ENCODE measurements at regions not wholly inside any gene's neighbourhood (a gene's known extent, or its start where the extent isn't known, plus 50 kb on each side); places are given as distances from the start of the nearest gene placed in this dataset.

- no peaks in the 10 kb centered on the region for H3K27me3 ChIP-seq (replicated peaks; ENCODE audit: insufficient read depth, low read depth, low read length, poor library complexity)
- peaks cover 17% of the 10 kb centered on the region for H3K4me1 ChIP-seq (ENCODE audit: insufficient read depth, low read length, poor library complexity, severe bottlenecking)
- CTCF ChIA-PET, result no interaction called here
- BruUV-seq (replicated peaks), result no TSS peak
- no peak for DNase-seq (ENCODE audit: low spot score)
- H3K4me3 ChIP-seq (ENCODE audit: low read depth, low read length, poor library complexity, severe bottlenecking), result no peak overlapping the region
- no peak overlapping the region for H3K27ac ChIP-seq (ENCODE audit: low read depth, low read length, poor library complexity, severe bottlenecking)
- TF ChIP-seq CTCF (conservative IDR thresholded peaks at IDR 0.05; ENCODE audit: low read depth, low read length) (no peak), EZH2 (IDR thresholded peaks at IDR 0.05; ENCODE audit: borderline replicate concordance, low read depth, low read length, poor library complexity, severe bottlenecking) (no peak)
- POLR2A ChIA-PET (ENCODE audit: low non-redundant PET), result no interaction called here
- peaks cover 31% of the 10 kb centered on the region for H3K9me3 ChIP-seq (ENCODE audit: low read depth, low read length, poor library complexity, severe bottlenecking)
- H3K36me3 ChIP-seq (ENCODE audit: insufficient read depth, low read length, poor library complexity, severe bottlenecking), result no peaks in the 10 kb centered on the region
- intact Hi-C loops (cut with micrococcal nuclease; ENCODE audit: unreplicated experiment), result no loop called here
Measured at GRCh38 chr2:39563572-39563971, 102.1 kb upstream of the TMEM178A start.

GRCh38 chr2:39567507-39567906 lies 98.2 kb upstream of the TMEM178A start:
- ChIA-PET CTCF (no interaction called here), POLR2A (ENCODE audit: low non-redundant PET) (no interaction called here)
- Histone ChIP-seq H3K9me3 (ENCODE audit: low read depth, low read length, poor library complexity, severe bottlenecking) (peaks cover 21% of the 10 kb centered on the region), H3K4me1 (ENCODE audit: insufficient read depth, low read length, poor library complexity, severe bottlenecking) (peaks cover 43% of the 10 kb centered on the region), H3K27ac (ENCODE audit: low read depth, low read length, poor library complexity, severe bottlenecking) (no peak overlapping the region), H3K4me3 (ENCODE audit: low read depth, low read length, poor library complexity, severe bottlenecking) (no peak overlapping the region), H3K27me3 (replicated peaks; ENCODE audit: insufficient read depth, low read depth, low read length, poor library complexity) (no peaks in the 10 kb centered on the region), H3K36me3 (ENCODE audit: insufficient read depth, low read length, poor library complexity, severe bottlenecking) (no peaks in the 10 kb centered on the region)
- DNase-seq (ENCODE audit: low spot score), result no peak
- TF ChIP-seq CTCF (conservative IDR thresholded peaks at IDR 0.05; ENCODE audit: low read depth, low read length), result no peak
- intact Hi-C loops (cut with micrococcal nuclease; ENCODE audit: unreplicated experiment), result no loop called here
- BruUV-seq (replicated peaks), result no TSS peak

- TF ChIP-seq EZH2 (IDR thresholded peaks at IDR 0.05; ENCODE audit: borderline replicate concordance, low read depth, low read length, poor library complexity, severe bottlenecking) (no peak), CTCF (conservative IDR thresholded peaks at IDR 0.05; ENCODE audit: low read depth, low read length) (no peak)
- POLR2A ChIA-PET (ENCODE audit: low non-redundant PET), result no interaction called here
- CTCF ChIA-PET, result no interaction called here
- peaks cover 46% of the 10 kb centered on the region for H3K4me1 ChIP-seq (ENCODE audit: insufficient read depth, low read length, poor library complexity, severe bottlenecking)
- no TSS peak for BruUV-seq (replicated peaks)
- no peak overlapping the region for H3K4me3 ChIP-seq (ENCODE audit: low read depth, low read length, poor library complexity, severe bottlenecking)
- H3K36me3 ChIP-seq (ENCODE audit: insufficient read depth, low read length, poor library complexity, severe bottlenecking), result no peaks in the 10 kb centered on the region
- no peak for DNase-seq (ENCODE audit: low spot score)
- intact Hi-C loops (cut with micrococcal nuclease; ENCODE audit: unreplicated experiment), result no loop called here
- peaks cover 15% of the 10 kb centered on the region for H3K9me3 ChIP-seq (ENCODE audit: low read depth, low read length, poor library complexity, severe bottlenecking)
- peak overlapping the region; percentile 52 for H3K27ac ChIP-seq (ENCODE audit: low read depth, low read length, poor library complexity, severe bottlenecking)
- H3K27me3 ChIP-seq (replicated peaks; ENCODE audit: insufficient read depth, low read depth, low read length, poor library complexity), result no peaks in the 10 kb centered on the region
Measured at GRCh38 chr2:39568116-39568515, 97.6 kb upstream of the TMEM178A start.

Measured in A673 (cell line).